Fibroblast of skin of right biceps (primary cell): ENCODE measurements at regions not wholly inside any gene's neighbourhood (a gene's known extent, or its start where the extent isn't known, plus 50 kb on each side); places are given as distances from the start of the nearest gene placed in this dataset.
A peak's percentile ranks its signal among the peaks of the same experiment; 100 is the strongest.

Source experiments
- DNase-seq: peaks from one replicate; pipeline ENCODE4 v3.0.0-alpha.2; 2013

DNA sequence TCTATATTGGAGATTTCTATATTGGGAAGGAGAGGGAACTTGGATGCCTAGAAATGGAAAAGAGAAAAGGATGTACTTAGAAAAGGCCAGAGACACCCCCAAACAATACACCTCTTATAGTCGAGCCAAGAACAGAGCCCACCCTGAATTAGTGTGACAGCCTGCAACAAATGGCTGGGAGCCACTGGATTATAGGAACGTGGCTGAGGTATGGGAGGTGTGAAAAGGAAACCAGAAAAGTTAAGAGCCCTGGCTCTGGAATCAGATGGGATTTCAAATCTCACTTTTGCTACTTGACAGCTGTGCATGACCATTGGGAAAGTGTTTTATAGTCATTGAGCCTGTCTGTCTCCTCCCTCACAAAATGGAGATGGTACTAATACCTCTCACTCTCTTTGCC lies 394.0 kb downstream of the ZNF521 start:
- no peak for DNase-seq

DNA sequence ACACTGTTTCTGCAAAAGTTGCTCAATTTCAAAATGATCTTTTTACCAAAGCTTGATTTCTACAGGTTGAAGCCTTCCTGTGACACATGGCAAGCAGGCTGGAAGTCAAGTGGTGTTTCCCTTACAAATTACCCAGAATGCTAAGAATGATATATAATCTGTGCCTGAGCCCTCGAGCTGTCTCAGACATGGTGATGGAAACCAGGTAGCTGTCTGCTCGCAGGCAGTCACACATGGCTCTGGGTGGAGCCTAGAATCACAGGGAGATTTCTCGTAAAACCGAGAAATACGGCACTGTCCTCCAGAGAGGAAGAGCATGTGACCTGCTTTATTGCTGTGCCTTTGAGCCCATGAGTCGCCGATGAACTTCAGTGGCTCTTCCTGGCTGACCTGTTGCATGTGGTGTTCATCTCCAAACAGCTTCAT lies 392.9 kb downstream of the ZNF521 start:
- DNase-seq: no peak

DNA sequence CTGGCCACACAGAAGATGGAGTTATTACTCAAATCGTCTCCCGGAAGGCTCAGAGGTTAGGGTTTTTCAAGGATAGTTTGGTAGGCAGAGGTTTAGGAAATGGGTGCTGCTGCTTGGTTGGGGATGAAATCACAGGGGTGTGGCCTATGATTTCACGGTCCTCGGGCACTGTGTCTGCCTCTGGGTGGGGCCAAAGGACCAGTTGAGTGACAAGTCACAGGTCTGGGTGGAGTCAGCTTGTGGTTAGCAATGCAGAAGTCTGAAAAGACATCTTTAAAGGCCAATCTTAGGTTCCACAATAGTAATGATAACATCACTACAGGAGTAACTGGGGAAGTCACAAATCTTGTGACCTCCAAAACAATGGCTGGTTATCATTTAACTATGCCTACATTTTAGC lies 387.8 kb downstream of the ZNF521 start:
- DNase-seq: no peak

DNA sequence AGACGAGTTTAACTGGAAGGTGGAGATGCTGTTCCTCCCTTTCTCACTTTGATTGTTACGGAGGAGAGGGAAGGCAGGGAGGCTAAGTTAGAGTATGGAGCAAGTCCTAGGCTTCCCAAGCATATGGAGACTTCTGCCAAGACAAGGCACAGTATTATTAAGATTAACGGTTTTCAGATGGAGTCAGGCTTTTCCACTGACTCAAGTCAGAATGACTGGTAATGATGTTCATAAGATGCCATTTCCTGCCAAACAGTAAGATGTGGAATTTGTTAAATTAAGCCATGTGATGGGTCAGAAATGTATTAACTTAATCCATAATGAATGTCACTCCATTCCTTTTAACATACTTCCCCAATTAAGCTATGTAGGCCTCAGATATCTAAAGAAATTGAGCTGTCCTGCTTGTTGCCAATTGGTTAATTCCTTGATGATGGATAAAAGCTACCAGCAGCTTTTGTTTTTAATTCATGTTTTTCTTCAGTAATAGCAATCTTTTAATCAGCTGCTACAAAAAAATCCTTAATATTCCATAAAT lies 383.7 kb downstream of the ZNF521 start:
- DNase-seq: peak; percentile 90

DNA sequence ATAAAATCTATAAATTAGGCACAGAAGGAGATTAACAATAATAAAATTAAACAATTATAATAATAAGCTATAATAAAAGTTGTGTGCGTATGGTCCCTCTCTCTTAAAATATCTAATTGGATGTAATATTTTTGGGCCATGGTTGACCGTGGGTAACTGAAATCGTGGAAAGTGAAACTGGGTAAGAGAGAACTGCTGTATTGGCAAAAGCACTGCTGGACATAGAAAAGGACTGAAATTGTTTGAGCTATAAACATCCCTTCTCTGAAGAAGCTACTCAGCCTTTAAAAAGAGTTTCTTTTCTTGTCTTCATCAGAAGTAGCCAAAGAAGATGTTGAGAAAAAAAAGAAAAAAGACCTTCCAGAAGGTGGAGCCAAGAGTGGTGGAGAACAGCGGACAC lies 379.4 kb downstream of the ZNF521 start:
- no peak for DNase-seq

DNA sequence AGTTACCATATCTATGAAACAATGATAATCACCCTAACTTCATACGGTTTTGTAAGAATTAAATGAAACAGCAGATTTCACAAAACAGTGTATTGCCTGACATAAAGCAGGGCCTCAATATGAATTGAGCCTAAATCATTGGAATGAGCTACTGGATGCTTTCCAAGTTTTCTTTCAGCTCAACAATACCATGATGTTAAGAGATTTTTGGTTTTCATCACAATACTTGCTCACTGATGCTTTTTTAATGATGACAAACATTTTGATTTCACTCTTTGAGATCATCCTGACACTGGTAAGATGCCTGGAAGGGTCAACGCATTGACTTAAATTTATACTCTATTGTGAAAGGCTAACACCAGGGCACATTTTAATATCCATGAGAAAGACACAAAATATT lies 377.5 kb downstream of the ZNF521 start:
- no peak for DNase-seq

DNA sequence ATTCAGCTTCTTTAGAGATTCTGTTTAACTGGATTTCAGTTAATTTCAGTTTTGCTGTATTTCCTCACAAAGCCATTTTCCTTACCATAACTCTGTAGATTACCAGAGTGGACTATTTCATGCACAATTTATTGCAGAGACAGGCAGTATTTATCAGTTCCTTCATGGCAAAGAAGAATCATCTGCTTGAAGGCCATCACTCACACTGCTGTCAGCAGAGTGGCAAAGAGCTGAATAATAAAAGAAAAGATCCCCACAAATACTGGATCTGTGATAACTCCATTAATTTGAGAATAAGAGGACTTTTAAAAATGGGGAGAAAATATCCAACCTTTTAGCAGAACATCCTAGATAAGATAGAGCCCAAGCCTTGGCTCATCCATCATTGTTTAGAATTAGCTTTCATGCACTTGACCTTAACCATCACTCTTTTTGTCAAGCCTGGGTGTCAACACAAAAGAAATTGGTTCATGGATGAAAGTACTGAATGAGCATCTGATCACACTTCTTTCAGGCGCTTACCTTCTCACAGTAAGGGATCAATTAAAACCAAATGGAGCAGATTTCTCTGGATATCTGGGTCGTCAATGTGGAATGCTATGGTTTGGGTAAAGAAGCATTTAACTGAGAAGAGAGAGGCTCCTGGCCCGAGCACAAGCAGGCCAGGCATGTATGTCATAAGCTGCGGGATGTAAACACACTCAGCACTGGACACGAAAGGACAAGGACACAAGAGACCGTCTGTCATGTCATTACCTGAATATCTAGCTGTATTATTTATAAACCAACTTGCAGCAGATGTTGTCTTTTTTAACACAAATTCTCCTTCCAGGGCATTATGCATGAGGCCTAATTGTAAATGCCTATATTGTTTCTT lies 376.2 kb downstream of the ZNF521 start:
- DNase-seq: no peak

DNA sequence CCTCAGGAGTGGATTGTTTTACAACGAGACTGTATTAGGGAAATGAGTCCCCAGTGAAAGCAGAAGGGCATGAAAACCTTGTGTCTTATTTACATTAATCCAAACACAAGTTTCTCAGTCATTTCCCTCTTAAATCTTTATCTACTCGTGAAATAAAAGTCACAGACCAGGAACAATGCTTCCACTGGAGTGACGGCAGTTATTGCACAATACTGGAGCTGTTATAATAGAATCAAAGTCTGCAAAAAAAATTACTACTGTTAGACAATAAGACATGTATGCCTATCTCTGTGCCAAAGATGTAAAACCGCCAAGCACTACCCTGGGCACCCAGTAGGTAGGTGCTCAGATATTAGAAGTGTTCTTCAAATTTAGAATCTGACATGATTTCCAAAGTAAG lies 375.5 kb downstream of the ZNF521 start:
- no peak for DNase-seq

DNA sequence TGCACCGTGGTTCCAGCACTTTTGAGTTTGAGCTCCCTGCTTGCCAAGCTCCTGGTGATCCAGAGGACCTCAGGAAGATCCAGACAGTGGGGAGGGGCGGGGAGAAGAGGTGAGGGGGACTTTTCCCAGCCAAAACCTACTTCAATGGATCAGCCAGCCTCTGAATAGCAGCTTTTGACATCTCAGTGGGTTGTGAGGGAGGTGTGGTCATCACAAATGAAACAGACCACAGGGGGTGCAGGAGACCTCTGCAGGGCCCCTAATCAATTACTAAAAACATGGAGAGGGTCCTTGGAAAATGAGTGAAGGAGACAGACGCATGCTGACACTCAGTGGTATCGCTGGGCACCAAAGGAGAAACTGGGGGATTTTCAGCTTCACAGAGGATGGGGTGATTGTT lies 372.7 kb downstream of the ZNF521 start:
- DNase-seq: no peak

DNA sequence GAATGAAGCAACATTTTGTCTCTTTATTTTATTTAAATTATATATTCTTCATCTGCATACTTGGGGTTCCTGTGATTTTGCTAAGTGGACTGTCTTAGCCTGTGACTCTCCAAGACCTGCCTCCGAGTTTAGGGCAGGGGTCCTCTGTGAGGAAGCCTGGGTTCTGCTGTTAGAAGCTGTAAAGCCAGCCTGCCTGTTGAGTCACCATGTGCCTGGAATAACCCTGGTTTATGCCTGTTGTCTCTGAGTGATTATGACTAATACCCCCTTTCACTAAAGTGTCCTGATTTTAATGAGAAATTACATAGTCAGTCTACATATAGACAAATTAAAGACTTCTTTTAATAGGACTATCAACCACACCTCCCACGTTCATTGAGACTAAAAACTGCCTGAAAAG lies 369.1 kb downstream of the ZNF521 start:
- DNase-seq: peak; percentile 65

DNA sequence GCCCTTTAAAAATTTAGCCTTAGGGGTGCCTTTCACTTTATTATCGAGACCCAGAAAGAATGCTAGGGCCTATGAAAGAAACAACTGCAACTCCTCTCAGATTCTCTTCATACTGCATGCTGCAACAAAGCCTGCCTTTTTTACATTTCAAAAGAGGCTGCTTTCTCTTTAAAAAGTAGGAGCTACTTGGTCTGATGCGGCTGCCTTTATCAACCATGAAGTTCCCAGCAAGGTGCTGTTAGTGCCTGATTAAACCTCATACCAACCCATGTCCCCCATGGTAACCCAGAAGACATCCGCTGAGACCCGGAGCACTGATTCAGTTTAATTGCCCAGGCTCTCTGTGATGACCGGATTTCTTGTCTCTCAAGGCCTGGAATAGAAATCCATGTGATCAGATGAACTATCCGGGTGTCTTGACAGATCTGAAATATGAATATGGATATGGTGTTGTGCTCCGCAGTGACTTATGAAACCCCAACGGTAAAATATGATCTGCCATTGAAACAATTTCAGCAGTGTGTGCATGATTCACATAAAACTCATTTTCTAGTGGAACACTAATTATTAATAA lies 368.3 kb downstream of the ZNF521 start:
- no peak for DNase-seq

DNA sequence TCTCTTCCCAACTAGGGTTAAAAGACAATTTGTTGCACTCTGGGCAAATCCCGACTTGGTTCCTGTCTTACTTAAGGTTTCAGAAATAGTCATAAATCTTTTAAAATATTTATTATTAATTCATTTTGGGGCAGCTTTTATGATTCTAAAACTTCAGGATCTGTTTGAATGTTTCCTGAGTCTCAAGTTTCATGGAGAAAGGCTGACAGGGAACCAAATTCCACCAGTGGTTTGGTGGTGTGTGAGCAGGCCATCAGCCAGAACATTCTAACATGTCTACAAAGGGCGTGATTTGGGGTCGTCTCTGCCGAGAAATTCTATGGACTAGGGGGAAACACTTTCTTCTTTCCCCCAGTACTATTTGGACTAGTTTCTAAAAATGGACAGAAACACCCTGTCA lies 366.4 kb downstream of the ZNF521 start:
- DNase-seq: peak; percentile 49

DNA sequence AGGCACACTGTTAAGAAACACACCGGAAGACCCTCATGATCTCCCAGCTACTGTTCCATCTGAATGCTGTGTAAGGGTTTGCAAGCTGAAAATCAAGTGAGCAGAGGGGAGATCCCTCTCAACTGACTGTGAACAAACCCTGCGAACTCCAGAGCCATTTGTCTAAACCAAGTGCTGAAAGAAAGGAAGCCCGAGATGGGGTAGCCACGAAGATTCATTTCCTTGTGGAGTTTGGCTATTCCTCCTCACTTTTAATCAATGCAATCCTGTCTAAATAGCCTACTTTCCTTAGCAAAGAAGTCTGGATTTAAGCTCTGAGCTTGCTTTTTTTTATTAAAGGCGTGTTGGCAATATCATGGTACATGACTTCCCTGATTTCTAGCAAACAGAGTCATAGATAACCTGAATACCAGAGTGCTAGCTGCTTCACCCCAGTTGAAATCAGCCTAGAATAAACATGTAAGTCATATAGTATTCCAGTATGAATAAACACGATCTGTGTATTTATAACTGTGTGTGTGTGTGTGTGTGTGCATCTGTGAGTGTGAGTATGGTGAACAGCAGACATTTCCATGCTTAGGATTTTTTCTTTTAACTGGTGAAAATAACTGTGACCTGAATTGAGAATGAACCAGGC lies 365.2 kb downstream of the ZNF521 start:
- DNase-seq: peak; percentile 49

DNA sequence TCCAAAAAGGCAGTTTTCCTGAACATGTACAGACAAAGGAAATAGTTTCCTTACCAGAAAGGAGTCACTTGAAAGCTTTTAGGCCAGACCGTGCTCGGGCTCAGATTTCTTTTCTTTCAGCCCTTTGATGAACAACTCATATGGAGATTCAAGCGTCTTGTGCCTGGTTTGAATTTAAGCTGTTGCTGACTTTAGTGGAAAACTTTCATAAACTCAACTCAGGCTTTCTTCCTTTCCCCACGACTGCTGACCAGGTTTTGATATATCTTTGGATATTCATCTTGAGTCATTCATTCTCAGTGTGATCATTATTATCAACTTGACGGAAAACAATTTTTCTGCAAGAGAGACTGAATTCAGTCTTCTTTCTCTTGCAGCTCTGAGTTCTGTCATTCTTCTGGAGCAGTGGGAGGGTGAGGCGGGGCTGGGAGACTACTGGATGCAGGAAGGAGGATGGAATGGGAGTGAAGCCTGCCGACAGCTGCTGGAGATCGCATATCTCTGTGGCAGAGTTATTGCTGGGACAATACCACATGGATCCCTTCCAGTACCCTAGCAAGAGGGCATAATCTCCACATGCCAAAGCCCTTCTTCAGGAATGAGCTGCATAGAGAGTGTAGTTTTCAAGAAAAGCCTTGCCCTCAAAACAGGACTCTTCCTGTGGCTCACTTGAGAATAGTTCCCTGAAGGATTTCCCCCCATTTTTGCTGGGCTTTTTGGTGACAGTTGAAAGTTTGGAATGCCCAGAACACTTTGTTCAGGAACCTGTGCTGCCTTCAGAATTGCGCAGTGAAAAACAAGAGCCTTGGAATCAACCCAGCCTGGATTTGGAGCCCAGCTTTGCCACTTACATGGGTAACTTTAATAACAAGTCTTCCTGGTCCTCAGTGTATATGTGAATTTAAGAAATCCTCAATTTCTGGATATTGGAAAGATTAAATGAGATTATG lies 364.4 kb downstream of the ZNF521 start:
- DNase-seq: peak; percentile 73

DNA sequence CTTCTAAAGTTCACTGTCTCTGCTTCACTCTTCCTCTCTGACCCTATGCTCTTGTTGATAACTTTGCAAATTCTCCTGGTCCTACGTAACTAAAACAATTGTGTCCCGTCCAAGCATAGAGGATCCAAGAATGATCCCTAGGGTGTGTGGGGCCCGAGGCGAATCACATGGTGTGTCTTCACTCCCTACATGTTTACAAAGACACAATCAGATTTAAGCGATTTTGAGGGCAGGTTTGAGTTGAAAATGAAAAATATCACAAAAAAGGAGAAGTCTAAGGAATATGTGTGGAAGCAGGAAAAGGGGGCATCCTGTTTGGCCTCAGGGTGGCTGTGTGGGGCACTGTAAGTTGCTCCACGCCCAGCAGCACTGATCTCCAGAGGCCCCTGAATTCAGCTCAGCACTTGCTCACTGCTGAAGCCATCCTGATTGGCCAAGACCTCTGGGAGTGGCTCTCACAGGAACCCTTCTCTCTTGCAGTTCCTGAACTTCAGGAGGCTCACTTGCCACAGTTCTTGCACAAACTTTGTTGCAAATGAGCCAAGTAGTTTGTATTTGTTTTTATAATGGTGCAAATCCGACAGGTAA lies 363.6 kb downstream of the ZNF521 start:
- DNase-seq: no peak

DNA sequence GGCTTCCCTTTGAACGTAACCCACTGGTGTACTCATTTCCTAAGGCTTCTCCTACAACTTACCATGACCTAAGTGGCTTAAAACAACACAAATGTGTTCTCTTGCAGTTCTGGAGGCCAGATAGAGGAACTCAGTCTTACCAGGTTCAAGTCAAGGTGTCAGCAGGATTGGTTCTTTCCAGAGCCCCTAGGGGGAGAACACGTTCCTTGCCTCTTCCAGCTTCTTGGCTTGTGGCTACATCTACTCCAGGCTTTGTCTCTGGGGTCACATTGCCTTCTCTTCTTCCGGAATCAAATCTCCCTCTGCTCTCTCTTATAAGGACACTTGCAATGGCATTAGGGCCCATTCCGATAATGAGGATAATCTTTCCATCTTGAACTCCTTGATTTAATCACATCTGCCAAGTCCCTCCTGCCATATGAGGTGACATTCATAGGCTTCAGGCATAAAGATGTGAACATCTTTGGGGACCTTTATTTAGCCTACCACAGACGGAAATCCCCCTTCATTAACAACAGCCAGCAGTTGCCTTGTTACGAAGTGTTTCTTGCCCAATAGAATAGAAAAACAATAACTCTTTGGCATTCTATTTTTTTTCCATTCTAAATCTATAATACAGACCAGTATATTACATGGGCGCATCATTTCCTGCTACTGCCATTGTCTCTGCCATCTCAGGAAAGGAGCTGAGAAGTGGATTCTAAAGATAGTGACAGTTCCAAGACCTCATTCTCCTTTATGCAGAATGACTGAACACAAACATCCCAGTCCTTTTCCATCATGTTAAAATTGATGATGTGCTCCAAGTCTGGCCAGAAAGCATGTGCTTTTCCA lies 362.0 kb downstream of the ZNF521 start:
- DNase-seq: no peak

DNA sequence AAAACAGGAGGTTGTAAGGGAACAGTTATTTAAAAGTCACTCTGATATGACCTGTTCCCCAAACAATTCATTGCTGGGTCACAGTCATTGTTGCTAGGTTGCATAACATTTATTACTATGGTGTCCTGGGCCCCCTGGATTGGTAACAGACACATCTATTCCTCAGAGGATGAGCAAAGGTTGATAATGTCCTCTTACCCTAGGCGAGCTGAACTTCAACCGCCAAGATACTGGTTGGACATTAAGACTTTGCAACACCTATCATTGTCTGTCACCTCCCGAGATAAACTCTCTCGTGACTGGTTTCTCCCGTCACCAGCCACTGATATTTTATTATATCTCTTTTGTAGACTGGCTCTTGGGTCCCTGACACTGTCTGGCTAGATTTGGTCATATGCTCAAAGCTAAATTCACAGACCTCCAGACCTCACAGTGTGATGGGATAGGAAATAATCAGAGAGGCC lies 361.3 kb downstream of the ZNF521 start:
- no peak for DNase-seq

DNA sequence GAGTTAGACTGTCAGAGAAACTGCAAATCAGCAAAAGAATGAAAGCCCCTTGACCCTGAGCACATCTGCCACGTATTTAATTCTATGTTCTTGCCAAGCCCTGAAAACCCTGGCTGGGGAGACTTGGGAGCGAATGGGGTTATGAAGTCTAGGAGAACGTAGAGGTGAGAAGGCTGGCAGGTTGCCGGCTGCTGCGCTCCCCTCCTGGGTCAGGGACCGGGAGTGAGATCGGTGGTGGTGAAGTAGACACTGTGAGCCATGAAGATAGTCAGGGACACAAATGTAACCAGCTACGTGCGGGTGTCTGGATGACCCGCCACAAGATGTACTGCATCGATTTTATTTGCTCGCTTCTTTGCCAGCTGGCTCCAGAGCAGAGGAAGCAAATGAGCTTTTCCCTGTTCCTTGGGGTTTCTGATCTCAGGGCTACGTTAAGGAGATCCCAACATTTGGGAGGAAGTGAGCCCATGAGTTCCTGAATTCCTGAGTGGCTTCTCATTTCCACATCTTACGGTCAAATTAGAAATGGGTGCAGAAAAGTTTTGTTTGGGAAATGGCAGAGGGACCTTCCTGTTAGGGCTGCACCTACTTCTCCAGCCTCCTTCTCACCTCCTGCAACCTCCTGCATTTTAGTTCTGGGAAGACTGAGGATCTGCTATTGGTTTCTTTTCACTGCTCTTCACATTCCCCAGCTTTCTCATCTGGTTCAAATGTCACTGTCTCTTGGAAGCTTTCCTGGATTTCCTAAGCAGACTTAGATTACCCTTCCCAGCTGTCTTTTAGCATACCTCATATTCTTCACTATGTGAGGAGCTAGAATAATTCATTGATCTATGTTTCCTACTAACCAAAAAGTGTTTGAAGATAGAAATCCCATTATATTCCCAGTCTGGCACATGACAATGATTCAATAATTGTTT lies 360.6 kb downstream of the ZNF521 start:
- no peak for DNase-seq

DNA sequence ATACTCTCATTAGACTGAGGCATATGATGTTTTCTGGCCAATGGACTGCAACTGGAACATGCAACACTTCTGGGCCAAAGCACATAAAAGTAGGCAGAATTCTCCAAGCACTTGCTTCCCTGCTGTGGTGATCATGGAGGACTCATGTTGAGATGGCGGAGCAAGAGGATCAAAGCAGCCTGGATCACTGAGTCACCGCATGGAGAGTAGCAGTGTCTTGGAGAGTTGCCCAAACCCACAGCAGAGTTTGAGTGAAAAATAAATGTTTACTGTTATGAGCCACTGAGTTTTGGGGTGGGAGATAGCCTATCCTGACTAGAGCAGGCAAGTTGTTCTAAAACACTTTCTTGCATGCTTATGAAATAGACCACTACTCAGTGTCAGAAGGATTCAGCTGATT lies 359.5 kb downstream of the ZNF521 start:
- peak; percentile 59 for DNase-seq

DNA sequence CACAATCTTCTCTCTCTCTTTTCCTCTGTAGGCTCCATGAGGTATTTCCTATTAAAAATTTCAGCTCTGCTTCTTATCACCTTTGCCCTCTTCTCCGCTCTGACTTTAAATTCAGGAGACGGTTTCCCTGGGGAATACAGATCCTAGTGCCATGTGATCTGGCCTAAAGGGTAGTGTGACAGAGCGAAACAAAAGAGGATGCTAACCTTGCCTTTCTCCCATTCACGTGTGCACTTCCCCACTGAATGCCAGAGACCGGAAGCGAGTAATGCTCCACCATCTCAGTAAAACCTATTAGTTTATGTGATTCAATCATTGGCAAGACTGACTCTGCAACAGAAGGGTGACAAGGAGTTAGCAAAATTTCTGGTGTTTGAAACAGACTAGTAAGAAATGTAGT lies 358.3 kb downstream of the ZNF521 start:
- peak; percentile 34 for DNase-seq
